ENCODE measurements at regions not wholly inside any gene's neighbourhood (a gene's known extent, or its start where the extent isn't known, plus 50 kb on each side); places are given as distances from the start of the nearest gene placed in this dataset.

DNA sequence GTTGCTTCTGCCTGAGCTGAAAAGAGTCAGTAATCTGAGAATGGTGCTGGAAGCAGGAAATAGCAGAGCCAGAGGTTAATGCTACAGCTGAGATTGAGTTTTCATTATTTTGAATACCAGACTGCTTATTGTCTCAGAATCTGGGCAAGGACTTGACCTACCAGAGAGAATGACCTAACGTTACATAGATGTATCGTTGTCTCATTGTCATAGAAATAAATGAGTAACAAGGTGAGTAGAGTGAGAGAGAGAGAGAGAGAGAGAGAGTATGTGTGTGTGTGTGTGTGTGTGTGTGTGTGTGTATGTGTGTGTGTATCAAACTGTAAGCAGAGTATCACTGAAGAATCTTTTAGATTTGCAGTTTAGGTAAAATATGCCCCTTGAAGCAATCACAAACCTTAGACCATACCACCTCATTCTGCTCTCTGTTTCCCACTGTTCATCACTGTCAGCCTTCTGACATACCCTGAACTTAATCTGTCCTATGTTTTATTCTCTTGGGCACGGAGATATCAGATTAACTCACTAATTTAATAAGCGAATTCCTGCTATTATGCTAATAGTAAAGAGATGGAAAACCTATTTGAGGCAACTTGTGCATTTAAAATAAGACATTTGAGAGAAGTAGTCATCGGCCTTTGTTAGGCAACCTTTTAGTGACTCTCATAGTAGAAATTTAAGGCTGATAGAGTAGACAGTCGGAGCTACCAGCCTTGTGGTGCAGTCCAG lies 87.8 kb downstream of the CYB561 start:
- Histone ChIP-seq H3K9me3 (no peaks in the 10 kb centered on the region), H3K4me3 (no peak overlapping the region), H3K27me3 (no peaks in the 10 kb centered on the region), H3K4me1 (no peaks in the 10 kb centered on the region), H3K27ac (no peak overlapping the region), H3K36me3 (peaks cover 0 to 26% of the 10 kb centered on the region in 2 donors)
- intact Hi-C loops (cut with DNase I) = no loop called here
- ATAC-seq (no peak), DNase-seq (no peak)
- TF ChIP-seq, protein P1, sequence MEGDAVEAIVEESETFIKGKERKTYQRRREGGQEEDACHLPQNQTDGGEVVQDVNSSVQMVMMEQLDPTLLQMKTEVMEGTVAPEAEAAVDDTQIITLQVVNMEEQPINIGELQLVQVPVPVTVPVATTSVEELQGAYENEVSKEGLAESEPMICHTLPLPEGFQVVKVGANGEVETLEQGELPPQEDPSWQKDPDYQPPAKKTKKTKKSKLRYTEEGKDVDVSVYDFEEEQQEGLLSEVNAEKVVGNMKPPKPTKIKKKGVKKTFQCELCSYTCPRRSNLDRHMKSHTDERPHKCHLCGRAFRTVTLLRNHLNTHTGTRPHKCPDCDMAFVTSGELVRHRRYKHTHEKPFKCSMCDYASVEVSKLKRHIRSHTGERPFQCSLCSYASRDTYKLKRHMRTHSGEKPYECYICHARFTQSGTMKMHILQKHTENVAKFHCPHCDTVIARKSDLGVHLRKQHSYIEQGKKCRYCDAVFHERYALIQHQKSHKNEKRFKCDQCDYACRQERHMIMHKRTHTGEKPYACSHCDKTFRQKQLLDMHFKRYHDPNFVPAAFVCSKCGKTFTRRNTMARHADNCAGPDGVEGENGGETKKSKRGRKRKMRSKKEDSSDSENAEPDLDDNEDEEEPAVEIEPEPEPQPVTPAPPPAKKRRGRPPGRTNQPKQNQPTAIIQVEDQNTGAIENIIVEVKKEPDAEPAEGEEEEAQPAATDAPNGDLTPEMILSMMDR (IDR thresholded peaks at IDR 0.05) = no peak

DNA sequence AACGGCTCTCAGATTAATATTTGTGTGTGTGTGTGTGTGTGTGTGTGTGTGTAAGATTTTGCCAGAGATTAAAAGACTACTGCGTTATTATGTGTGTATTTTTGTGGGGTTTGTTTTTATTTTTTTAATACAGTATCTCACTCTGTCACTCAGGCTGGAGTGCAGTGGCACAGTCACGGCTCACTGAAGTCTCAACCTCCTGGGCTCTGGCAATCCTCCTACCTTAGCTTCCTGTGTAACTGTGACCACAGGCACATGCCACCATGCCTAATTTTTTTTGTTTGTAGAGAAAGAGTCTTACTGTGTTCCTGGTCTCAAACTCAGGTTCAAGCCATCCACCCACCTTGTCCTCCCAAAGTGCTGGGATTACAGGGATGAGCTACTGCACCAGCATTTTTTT lies 87.2 kb downstream of the CYB561 start:
- Histone ChIP-seq H3K27ac (no peak overlapping the region), H3K9me3 (no peaks in the 10 kb centered on the region), H3K27me3 (no peaks in the 10 kb centered on the region), H3K4me3 (no peak overlapping the region), H3K36me3 (peaks cover 0 to 26% of the 10 kb centered on the region in 2 donors), H3K4me1 (no peaks in the 10 kb centered on the region)
- intact Hi-C loops (cut with DNase I) = no loop called here
- TF ChIP-seq, protein P1 (IDR thresholded peaks at IDR 0.05) = no peak
- ATAC-seq (no peak), DNase-seq (no peak)

DNA sequence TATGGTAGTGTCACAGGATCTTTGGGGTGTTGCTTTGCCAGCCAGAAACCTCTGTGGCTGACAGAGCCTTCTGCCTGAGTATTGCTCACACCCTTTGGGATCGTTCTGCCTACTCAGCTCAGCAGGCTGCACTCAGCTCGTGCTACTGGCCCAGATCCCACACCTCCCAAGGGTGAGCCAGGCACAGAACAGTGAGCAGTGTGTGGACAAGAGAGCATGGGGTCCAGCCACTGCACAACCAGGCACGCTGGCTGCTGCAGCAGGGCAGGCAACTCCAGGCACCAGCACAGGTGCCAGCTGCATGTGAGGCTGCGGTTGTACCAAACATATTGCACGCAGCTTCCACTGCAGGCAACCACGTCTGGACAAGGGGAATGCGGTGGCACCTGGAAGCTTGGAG lies 84.9 kb downstream of the CYB561 start:
- Histone ChIP-seq H3K27ac (no peak overlapping the region), H3K4me3 (no peak overlapping the region), H3K4me1 (no peaks in the 10 kb centered on the region), H3K36me3 (peaks cover 0 to 26% of the 10 kb centered on the region in 2 donors), H3K9me3 (no peaks in the 10 kb centered on the region), H3K27me3 (no peaks in the 10 kb centered on the region)
- DNase-seq = peak in 1 of 4 donors; percentile 58
- TF ChIP-seq, protein P1 (IDR thresholded peaks at IDR 0.05) = no peak
- intact Hi-C loops (cut with DNase I) = no loop called here
- ATAC-seq = no peak

DNA sequence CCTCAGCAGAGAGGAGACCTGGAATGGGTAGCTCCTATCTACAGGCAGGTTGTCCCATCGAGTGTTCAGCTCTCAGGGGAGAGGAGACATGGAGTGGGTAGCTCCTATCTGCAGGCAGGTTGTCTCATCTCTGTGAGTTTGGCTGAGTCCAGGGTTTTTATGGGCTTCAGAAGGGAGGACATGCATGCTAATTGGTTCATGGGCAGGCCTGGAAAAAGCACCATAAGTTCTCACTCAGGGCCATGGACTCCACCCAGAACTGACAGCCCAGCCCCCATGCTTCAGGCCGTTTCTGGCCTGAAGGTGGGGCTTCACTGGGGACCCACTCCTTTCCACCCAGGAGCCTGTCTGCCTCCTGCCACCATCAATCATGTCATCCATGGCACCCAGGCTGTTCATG lies 84.0 kb downstream of the CYB561 start:
- H3K4me1 ChIP-seq = no peaks in the 10 kb centered on the region
- DNase-seq = no peak
- intact Hi-C loops (cut with DNase I) = no loop called here

DNA sequence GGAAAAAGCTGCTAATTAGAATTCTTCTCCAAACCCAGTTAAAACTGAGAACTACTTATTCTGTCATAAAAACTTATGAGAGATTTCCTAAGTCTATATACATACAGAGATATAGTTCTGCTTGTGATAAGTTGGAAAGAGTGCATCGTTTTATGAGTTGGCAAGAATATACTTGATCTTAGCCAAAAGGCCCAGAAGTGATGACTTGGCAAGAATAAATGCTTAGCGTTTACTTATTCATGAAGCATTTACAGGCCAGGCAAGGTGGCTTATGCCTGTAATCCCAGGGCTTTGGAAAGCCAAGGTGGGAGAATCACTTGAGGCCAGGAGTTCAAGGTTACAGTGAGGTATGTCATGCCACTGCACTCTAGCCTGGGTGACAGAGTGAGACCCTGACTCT lies 81.7 kb downstream of the CYB561 start:
- TF ChIP-seq, protein P1 (IDR thresholded peaks at IDR 0.05) = no peak
- intact Hi-C loops (cut with DNase I) = no loop called here
- no peaks in the 10 kb centered on the region for H3K9me3 ChIP-seq
- H3K36me3 ChIP-seq = peaks cover 0 to 16% of the 10 kb centered on the region in 2 donors
- no peak for ATAC-seq
- H3K4me3 ChIP-seq = no peak overlapping the region
- no peaks in the 10 kb centered on the region for H3K4me1 ChIP-seq
- no peak overlapping the region for H3K27ac ChIP-seq
- no peaks in the 10 kb centered on the region for H3K27me3 ChIP-seq
- peak in 2 of 4 donors; percentile 47 to 79 for DNase-seq

More for the DNA sequence above, 84.0 kb downstream of the CYB561 start:
- TF ChIP-seq, protein P1 (IDR thresholded peaks at IDR 0.05) = no peak
- no peak for ATAC-seq
- Histone ChIP-seq H3K27me3 (no peaks in the 10 kb centered on the region), H3K27ac (no peak overlapping the region), H3K9me3 (no peaks in the 10 kb centered on the region), H3K4me3 (no peak overlapping the region), H3K36me3 (peaks cover 0 to 26% of the 10 kb centered on the region in 2 donors)

Data from left lung (tissue), 4 donors.